ENCODE measurements at regions not wholly inside any gene's neighbourhood (a gene's known extent, or its start where the extent isn't known, plus 50 kb on each side); places are given as distances from the start of the nearest gene placed in this dataset.

DNA sequence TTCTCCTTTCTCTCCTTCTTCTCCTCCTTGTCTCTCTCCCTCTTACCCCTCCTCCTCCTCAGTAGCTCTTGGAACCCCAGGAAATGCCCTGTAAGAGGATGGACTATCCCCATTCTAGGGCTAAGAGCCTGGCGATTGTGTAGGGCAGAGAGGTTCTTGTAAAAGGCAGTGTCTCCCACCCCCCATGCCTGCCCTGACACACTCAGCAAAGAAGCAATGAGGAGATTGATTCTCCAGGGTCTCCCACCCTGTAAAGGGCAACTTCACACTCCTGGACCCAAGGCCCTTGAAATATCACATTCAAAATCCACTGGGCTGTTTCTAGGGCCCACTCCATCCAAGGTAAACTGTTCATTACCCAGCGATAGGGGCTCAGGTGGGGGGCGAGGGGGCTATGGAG lies 144.1 kb downstream of the INSIG2 start:
- Histone ChIP-seq H3K9me3 (no peaks in the 10 kb centered on the region), H3K4me1 (no peaks in the 10 kb centered on the region), H3K27me3 (replicated peaks; ENCODE audit: control insufficient read depth, insufficient read depth, low read length) (no peaks in the 10 kb centered on the region), H3K36me3 (ENCODE audit: control insufficient read depth, insufficient read depth, low read length) (no peaks in the 10 kb centered on the region), H3K4me3 (ENCODE audit: low read depth, low read length) (no peak overlapping the region)
- Mint-ChIP-seq H3K4me3 (ENCODE audit: unreplicated experiment) (no peak overlapping the region), H3K4me1 (ENCODE audit: low read depth, unreplicated experiment) (no peaks in the 10 kb centered on the region), H3K36me3 (ENCODE audit: insufficient read depth, unreplicated experiment) (no peaks in the 10 kb centered on the region), H3K9me3 (ENCODE audit: unreplicated experiment) (no peaks in the 10 kb centered on the region), H3K27me3 (ENCODE audit: insufficient read depth, unreplicated experiment) (peaks cover 10% of the 10 kb centered on the region), H3K27ac (ENCODE audit: unreplicated experiment) (no peak overlapping the region)
- intact Hi-C loops (cut with micrococcal nuclease; ENCODE audit: unreplicated experiment) = no loop called here
- BruUV-seq (replicated peaks) = no TSS peak
- CTCF ChIA-PET = no interaction called here
- no peak for DNase-seq
- POLR2A ChIA-PET = no interaction called here
- TF ChIP-seq, protein P1, sequence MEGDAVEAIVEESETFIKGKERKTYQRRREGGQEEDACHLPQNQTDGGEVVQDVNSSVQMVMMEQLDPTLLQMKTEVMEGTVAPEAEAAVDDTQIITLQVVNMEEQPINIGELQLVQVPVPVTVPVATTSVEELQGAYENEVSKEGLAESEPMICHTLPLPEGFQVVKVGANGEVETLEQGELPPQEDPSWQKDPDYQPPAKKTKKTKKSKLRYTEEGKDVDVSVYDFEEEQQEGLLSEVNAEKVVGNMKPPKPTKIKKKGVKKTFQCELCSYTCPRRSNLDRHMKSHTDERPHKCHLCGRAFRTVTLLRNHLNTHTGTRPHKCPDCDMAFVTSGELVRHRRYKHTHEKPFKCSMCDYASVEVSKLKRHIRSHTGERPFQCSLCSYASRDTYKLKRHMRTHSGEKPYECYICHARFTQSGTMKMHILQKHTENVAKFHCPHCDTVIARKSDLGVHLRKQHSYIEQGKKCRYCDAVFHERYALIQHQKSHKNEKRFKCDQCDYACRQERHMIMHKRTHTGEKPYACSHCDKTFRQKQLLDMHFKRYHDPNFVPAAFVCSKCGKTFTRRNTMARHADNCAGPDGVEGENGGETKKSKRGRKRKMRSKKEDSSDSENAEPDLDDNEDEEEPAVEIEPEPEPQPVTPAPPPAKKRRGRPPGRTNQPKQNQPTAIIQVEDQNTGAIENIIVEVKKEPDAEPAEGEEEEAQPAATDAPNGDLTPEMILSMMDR (IDR thresholded peaks at IDR 0.05; ENCODE audit: insufficient read depth in 1 of 2, low read depth in 1 of 2, low read length in 1 of 2, severe bottlenecking in 1 of 2, unreplicated experiment in 1 of 2) = no peak

DNA sequence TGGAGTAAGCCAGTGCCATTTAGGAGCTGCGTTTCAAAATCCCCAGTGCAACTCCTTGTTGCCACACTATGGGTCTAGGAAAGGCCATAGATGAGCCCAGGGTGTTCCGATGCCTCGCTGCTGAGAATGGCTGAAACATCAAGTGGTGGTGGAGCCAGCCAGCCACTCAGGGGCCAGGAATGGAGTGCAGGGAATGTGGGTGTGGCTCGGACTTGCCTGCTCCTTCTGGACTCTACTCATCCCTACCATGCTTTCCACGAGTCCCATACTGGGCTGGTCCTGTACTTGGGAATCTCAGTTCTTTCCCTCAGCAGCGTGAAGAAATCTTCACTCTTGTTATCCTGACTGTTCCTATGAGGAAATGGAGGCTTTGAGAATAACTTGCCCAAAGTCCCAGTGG lies 143.5 kb downstream of the INSIG2 start:
- ChIA-PET CTCF (no interaction called here), POLR2A (no interaction called here)
- H3K27me3 ChIP-seq (replicated peaks; ENCODE audit: control insufficient read depth, insufficient read depth, low read length) = no peaks in the 10 kb centered on the region
- TF ChIP-seq, protein P1 (IDR thresholded peaks at IDR 0.05; ENCODE audit: insufficient read depth in 1 of 2, low read depth in 1 of 2, low read length in 1 of 2, severe bottlenecking in 1 of 2, unreplicated experiment in 1 of 2) = no peak
- H3K36me3 ChIP-seq (ENCODE audit: control insufficient read depth, insufficient read depth, low read length) = no peaks in the 10 kb centered on the region
- H3K4me1 ChIP-seq = no peaks in the 10 kb centered on the region
- H3K27me3 Mint-ChIP-seq (ENCODE audit: insufficient read depth, unreplicated experiment) = peaks cover 10% of the 10 kb centered on the region
- no peaks in the 10 kb centered on the region for H3K9me3 ChIP-seq
- intact Hi-C loops (cut with micrococcal nuclease; ENCODE audit: unreplicated experiment) = no loop called here
- H3K9me3 Mint-ChIP-seq (ENCODE audit: unreplicated experiment) = no peaks in the 10 kb centered on the region
- no TSS peak for BruUV-seq (replicated peaks)
- H3K4me3 ChIP-seq (ENCODE audit: low read depth, low read length) = no peak overlapping the region
- no peak overlapping the region for H3K4me3 Mint-ChIP-seq (ENCODE audit: unreplicated experiment)
- no peaks in the 10 kb centered on the region for H3K36me3 Mint-ChIP-seq (ENCODE audit: insufficient read depth, unreplicated experiment)
- no peaks in the 10 kb centered on the region for H3K4me1 Mint-ChIP-seq (ENCODE audit: low read depth, unreplicated experiment)
- H3K27ac Mint-ChIP-seq (ENCODE audit: unreplicated experiment) = no peak overlapping the region
- DNase-seq = no peak

DNA sequence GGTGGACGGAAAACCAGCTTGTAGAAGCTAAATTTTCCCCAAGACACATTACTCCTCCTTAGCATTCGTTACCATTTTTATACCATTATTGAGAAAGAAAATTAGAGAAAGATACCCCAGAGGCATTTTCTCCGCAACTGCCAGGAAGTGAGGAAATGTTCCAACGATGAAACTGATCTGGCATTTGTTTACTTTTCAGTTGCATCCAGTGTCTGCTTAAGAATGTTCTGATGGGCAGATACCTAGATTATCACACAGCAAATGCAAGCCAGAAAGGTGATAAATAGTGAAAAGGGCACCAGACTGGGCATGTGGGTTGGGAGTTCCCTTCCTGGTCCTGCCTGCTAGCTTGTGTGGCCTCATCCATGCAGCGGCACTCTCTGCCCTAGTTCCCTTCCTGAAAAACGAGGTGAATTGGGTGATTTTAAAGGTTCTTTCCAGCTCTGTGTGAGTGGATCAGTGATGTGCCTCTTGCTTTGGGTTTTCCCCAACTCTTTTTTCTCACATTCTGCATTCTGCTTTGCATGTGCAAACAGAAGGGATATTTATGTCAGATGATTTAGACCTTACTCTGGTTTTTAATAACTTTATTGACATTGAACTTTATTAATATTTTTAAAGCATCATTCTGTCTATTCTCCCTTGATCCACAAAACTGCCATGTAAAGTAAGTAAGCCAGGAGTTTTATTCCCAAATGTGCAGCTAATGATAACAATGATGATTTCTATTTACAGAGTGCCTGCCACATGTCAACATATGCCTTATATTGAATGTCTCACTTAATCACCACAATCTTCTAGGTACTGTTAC lies 139.6 kb downstream of the INSIG2 start:
- no peaks in the 10 kb centered on the region for H3K36me3 Mint-ChIP-seq (ENCODE audit: insufficient read depth, unreplicated experiment)
- no peak for DNase-seq
- intact Hi-C loops (cut with micrococcal nuclease; ENCODE audit: unreplicated experiment) = loop anchor here (10.0 kb wide), 1 partner anchor 183 kb away; no protein-coding TSS in a partner anchor
- BruUV-seq (replicated peaks) = no TSS peak
- Histone ChIP-seq H3K4me1 (no peaks in the 10 kb centered on the region), H3K27me3 (replicated peaks; ENCODE audit: control insufficient read depth, insufficient read depth, low read length) (peaks cover 4% of the 10 kb centered on the region), H3K36me3 (ENCODE audit: control insufficient read depth, insufficient read depth, low read length) (no peaks in the 10 kb centered on the region), H3K9me3 (no peaks in the 10 kb centered on the region), H3K4me3 (ENCODE audit: low read depth, low read length) (no peak overlapping the region)
- TF ChIP-seq, protein P1 (IDR thresholded peaks at IDR 0.05; ENCODE audit: insufficient read depth in 1 of 2, low read depth in 1 of 2, low read length in 1 of 2, severe bottlenecking in 1 of 2, unreplicated experiment in 1 of 2) = no peak
- no peak overlapping the region for H3K27ac Mint-ChIP-seq (ENCODE audit: unreplicated experiment)
- H3K4me1 Mint-ChIP-seq (ENCODE audit: low read depth, unreplicated experiment) = no peaks in the 10 kb centered on the region
- H3K4me3 Mint-ChIP-seq (ENCODE audit: unreplicated experiment) = no peak overlapping the region
- ChIA-PET POLR2A (no interaction called here), CTCF (no interaction called here)
- peaks cover 17% of the 10 kb centered on the region for H3K27me3 Mint-ChIP-seq (ENCODE audit: insufficient read depth, unreplicated experiment)
- H3K9me3 Mint-ChIP-seq (ENCODE audit: unreplicated experiment) = no peaks in the 10 kb centered on the region

Data from Caco-2 (cell line).